ENCODE measurements at regions not wholly inside any gene's neighbourhood (a gene's known extent, or its start where the extent isn't known, plus 50 kb on each side); places are given as distances from the start of the nearest gene placed in this dataset.
"Not testable (repeated sequence)": the region's sequence is repeated elsewhere in the genome, so short reads cannot be mapped to it uniquely, and the experiment has no call there.

- no peak for DNase-seq (ENCODE audit: low read depth)
Measured at GRCh38 chr2:129369437-129369836, 610.0 kb upstream of the RAB6C start.

- no peak for DNase-seq (ENCODE audit: low read depth)
Measured at GRCh38 chr2:129374452-129374851, 605.0 kb upstream of the RAB6C start.

- DNase-seq (ENCODE audit: low read depth), result no peak
Measured at GRCh38 chr2:129375632-129376425, 603.6 kb upstream of the RAB6C start.

- DNase-seq (ENCODE audit: low read depth), result no peak
Measured at GRCh38 chr2:129376426-129377077, 602.9 kb upstream of the RAB6C start.

- no peak for DNase-seq (ENCODE audit: low read depth)
Measured at GRCh38 chr2:129377078-129377469, 602.4 kb upstream of the RAB6C start.

GRCh38 chr2:129378186-129378585 lies 601.3 kb upstream of the RAB6C start:
- no peak for DNase-seq (ENCODE audit: low read depth)

GRCh38 chr2:129379411-129379810 lies 600.1 kb upstream of the RAB6C start:
- DNase-seq (ENCODE audit: low read depth), result no peak

- no peak for DNase-seq (ENCODE audit: low read depth)
Measured at GRCh38 chr2:129381789-129382188, 597.7 kb upstream of the RAB6C start.

- DNase-seq (ENCODE audit: low read depth), result no peak
Measured at GRCh38 chr2:129388870-129389269, 590.6 kb upstream of the RAB6C start.

GRCh38 chr2:129393816-129394215 lies 585.6 kb upstream of the RAB6C start:
- DNase-seq (ENCODE audit: low read depth), result no peak

GRCh38 chr2:129396980-129397599 lies 582.4 kb upstream of the RAB6C start:
- no peak for DNase-seq (ENCODE audit: low read depth)

- DNase-seq (ENCODE audit: low read depth), result no peak
Measured at GRCh38 chr2:129400826-129401225, 578.6 kb upstream of the RAB6C start.

GRCh38 chr2:129402076-129402475 lies 577.4 kb upstream of the RAB6C start:
- DNase-seq (ENCODE audit: low read depth), result no peak

GRCh38 chr2:129404000-129404685 lies 575.3 kb upstream of the RAB6C start:
- DNase-seq (ENCODE audit: low read depth), result no peak

- no peak for DNase-seq (ENCODE audit: low read depth)
Measured at GRCh38 chr2:129408570-129408969, 570.9 kb upstream of the RAB6C start.

GRCh38 chr2:129417041-129417440 lies 562.4 kb upstream of the RAB6C start:
- DNase-seq (ENCODE audit: low read depth), result not testable (repeated sequence)

- DNase-seq (ENCODE audit: low read depth), result no peak
Measured at GRCh38 chr2:129422028-129422427, 557.4 kb upstream of the RAB6C start.

GRCh38 chr2:129428086-129428660 lies 551.3 kb upstream of the RAB6C start:
- DNase-seq (ENCODE audit: low read depth), result no peak

GRCh38 chr2:129430911-129431310 lies 548.6 kb upstream of the RAB6C start:
- no peak for DNase-seq (ENCODE audit: low read depth)

GRCh38 chr2:129431881-129432280 lies 547.6 kb upstream of the RAB6C start:
- no peak for DNase-seq (ENCODE audit: low read depth)

- DNase-seq (ENCODE audit: low read depth), result no peak
Measured at GRCh38 chr2:129436809-129437208, 542.7 kb upstream of the RAB6C start.

GRCh38 chr2:129437725-129438124 lies 541.7 kb upstream of the RAB6C start:
- no peak for DNase-seq (ENCODE audit: low read depth)
